Head of caudate nucleus (tissue), 42 donors: ENCODE measurements at regions not wholly inside any gene's neighbourhood (a gene's known extent, or its start where the extent isn't known, plus 50 kb on each side); places are given as distances from the start of the nearest gene placed in this dataset.

Source experiments
- DNase-seq, 42 donors: peaks; one replicate each; pipeline versions ENCODE4 v3.0.0 to v3.0.0-alpha.2; 2020 to 2021; ENCODE audit warnings: mixed read lengths in 7 of 42
- intact Hi-C: fragments of 100-400 bp; cut with DNase I; formaldehyde crosslinking; loops from one replicate; pipeline ENCODE4 v1.15.0; 2022

- intact Hi-C loops = no loop called here
- no peak for DNase-seq
Measured at GRCh38 chr18:40917056-40917455, 1038.0 kb upstream of the PIK3C3 start.

GRCh38 chr18:40915724-40916123 is 1039.3 kb upstream of the PIK3C3 start:
- DNase-seq = no peak
- intact Hi-C loops = no loop called here

GRCh38 chr18:40911582-40912254 is 1043.3 kb upstream of the PIK3C3 start:
- intact Hi-C loops = no loop called here
- no peak for DNase-seq

GRCh38 chr18:40911041-40911440 is 1044.0 kb upstream of the PIK3C3 start:
- intact Hi-C loops = no loop called here
- no peak for DNase-seq

GRCh38 chr18:40907842-40908241 is 1047.2 kb upstream of the PIK3C3 start:
- DNase-seq = no peak
- intact Hi-C loops = no loop called here

- intact Hi-C loops = no loop called here
- DNase-seq = no peak
Measured at GRCh38 chr18:40904295-40904694, 1050.7 kb upstream of the PIK3C3 start.

- DNase-seq = no peak
- intact Hi-C loops = no loop called here
Measured at GRCh38 chr18:40902436-40902835, 1052.6 kb upstream of the PIK3C3 start.

GRCh38 chr18:40897884-40898283 is 1057.2 kb upstream of the PIK3C3 start:
- no peak for DNase-seq
- intact Hi-C loops = no loop called here

- no peak for DNase-seq
- intact Hi-C loops = no loop called here
Measured at GRCh38 chr18:40883271-40883670, 1071.8 kb upstream of the PIK3C3 start.

GRCh38 chr18:40882468-40882867 is 1072.6 kb upstream of the PIK3C3 start:
- intact Hi-C loops = no loop called here
- no peak for DNase-seq

GRCh38 chr18:40878371-40878770 is 1076.7 kb upstream of the PIK3C3 start:
- intact Hi-C loops = no loop called here

GRCh38 chr18:40877096-40877495 is 1077.9 kb upstream of the PIK3C3 start:
- DNase-seq = no peak
- intact Hi-C loops = no loop called here

More at GRCh38 chr18:40878371-40878770, 1076.7 kb upstream of the PIK3C3 start:
- no peak for DNase-seq

GRCh38 chr18:40875101-40875615 is 1079.9 kb upstream of the PIK3C3 start:
- intact Hi-C loops = no loop called here
- no peak for DNase-seq

- DNase-seq = no peak
- intact Hi-C loops = no loop called here
Measured at GRCh38 chr18:40874233-40874632, 1080.8 kb upstream of the PIK3C3 start.

- intact Hi-C loops = no loop called here
- DNase-seq = no peak
Measured at GRCh38 chr18:40868110-40868858, 1086.8 kb upstream of the PIK3C3 start.

- DNase-seq = no peak
- intact Hi-C loops = no loop called here
Measured at GRCh38 chr18:40867459-40867858, 1087.6 kb upstream of the PIK3C3 start.

- DNase-seq = no peak
- intact Hi-C loops = no loop called here
Measured at GRCh38 chr18:40866968-40867367, 1088.1 kb upstream of the PIK3C3 start.

GRCh38 chr18:40866013-40866645 is 1088.9 kb upstream of the PIK3C3 start:
- intact Hi-C loops = no loop called here

GRCh38 chr18:40864846-40865245 is 1090.2 kb upstream of the PIK3C3 start:
- no peak for DNase-seq

More at GRCh38 chr18:40866013-40866645, 1088.9 kb upstream of the PIK3C3 start:
- no peak for DNase-seq

GRCh38 chr18:40863801-40864200 is 1091.2 kb upstream of the PIK3C3 start:
- intact Hi-C loops = no loop called here
- DNase-seq = no peak

More at GRCh38 chr18:40864846-40865245, 1090.2 kb upstream of the PIK3C3 start:
- intact Hi-C loops = no loop called here
